WTC11 (cell line): ENCODE measurements at regions not wholly inside any gene's neighbourhood (a gene's known extent, or its start where the extent isn't known, plus 50 kb on each side); places are given as distances from the start of the nearest gene placed in this dataset.

ENCODE experiments used
- ATAC-seq: fragments of 200-7000 bp; cut with Tn5 transposase; 2 replicates; pipeline ENCODE4 v1.10.0; 2021; ENCODE audit warnings: mild to moderate bottlenecking, moderate library complexity
- CTCF ChIA-PET: fragments of 300-600 bp; sonication (Branson Sonifier 250); formaldehyde crosslinking; loops from one replicate; lab custom pipeline; 2021; ENCODE audit warnings: antibody characterized with exemption; lab: Charles Lee
- POLR2A ChIA-PET: fragments of 350-600 bp; sonication (Branson Sonifier 250); formaldehyde crosslinking; loops from one replicate; lab custom pipeline; 2021; ENCODE audit warnings: antibody characterized with exemption; lab: Charles Lee
- DNase-seq: peaks from one replicate; pipeline ENCODE4 v3.0.0; 2021; ENCODE audit warnings: low spot score
- H3K27ac Mint-ChIP-seq: 2 replicates; pipeline ENCODE4 v1.8.0; 2021; ENCODE audit warnings: mixed read lengths
- H3K27me3 Mint-ChIP-seq: 2 replicates; pipeline ENCODE4 v1.8.0; 2021; ENCODE audit warnings: low read depth, mild to moderate bottlenecking, moderate library complexity, mixed read lengths
- H3K36me3 Mint-ChIP-seq: 2 replicates; pipeline ENCODE4 v1.8.0; 2021; ENCODE audit warnings: mixed read lengths
- H3K4me1 Mint-ChIP-seq: 2 replicates; pipeline ENCODE4 v1.8.0; 2022; ENCODE audit warnings: mixed read lengths
- H3K4me3 Mint-ChIP-seq: 2 replicates; pipeline ENCODE4 v1.8.0; 2021; ENCODE audit warnings: mild to moderate bottlenecking, moderate library complexity, mixed read lengths
- H3K9me3 Mint-ChIP-seq: 2 replicates; pipeline ENCODE4 v1.8.0; 2021; ENCODE audit warnings: mixed read lengths
- CREM ChIP-seq: sonication (generic); formaldehyde crosslinking; IDR thresholded peaks from 2 replicates; pipeline ENCODE4 v1.8.1; 2022; ENCODE audit warnings: mild to moderate bottlenecking, missing genetic modification reagents, moderate library complexity
- ELF4 ChIP-seq: sonication (generic); formaldehyde crosslinking; IDR thresholded peaks from 2 replicates; pipeline ENCODE4 v1.8.1; 2022; ENCODE audit warnings: low read depth, mild to moderate bottlenecking, moderate library complexity, missing genetic modification reagents
- FOXK1 ChIP-seq: sonication (generic); formaldehyde crosslinking; IDR thresholded peaks from 2 replicates; pipeline ENCODE4 v1.8.0; 2022; ENCODE audit warnings: mild to moderate bottlenecking, moderate library complexity, missing genetic modification reagents
- GTF2I ChIP-seq: fragments of 250-450 bp; sonication (Bioruptor Pico); conservative IDR thresholded peaks from 2 replicates; pipeline ENCODE4 v1.4.0; 2021; ENCODE audit warnings: mild to moderate bottlenecking
- JAZF1 ChIP-seq: fragments of 250-450 bp; sonication (Bioruptor Pico); IDR thresholded peaks from 2 replicates; pipeline ENCODE4 v1.9.0; 2021; ENCODE audit warnings: moderate library complexity, mild to moderate bottlenecking, inconsistent platforms
- MXD4 ChIP-seq: fragments of 250-450 bp; sonication (Bioruptor Pico); IDR thresholded peaks from 2 replicates; pipeline ENCODE4 v1.8.0; 2021; ENCODE audit warnings: mild to moderate bottlenecking, moderate library complexity, borderline replicate concordance
- SMAD3 ChIP-seq: sonication (generic); formaldehyde crosslinking; IDR thresholded peaks from 2 replicates; pipeline ENCODE4 v1.8.0; 2022; ENCODE audit warnings: missing genetic modification reagents, mild to moderate bottlenecking, borderline replicate concordance
- SMAD4 ChIP-seq: sonication (generic); formaldehyde crosslinking; IDR thresholded peaks from 2 replicates; pipeline ENCODE4 v1.8.0; 2022; ENCODE audit warnings: mild to moderate bottlenecking, missing genetic modification reagents
- TCF7 ChIP-seq: sonication (generic); formaldehyde crosslinking; IDR thresholded peaks from 2 replicates; pipeline ENCODE4 v1.8.0; 2022; ENCODE audit warnings: mild to moderate bottlenecking, low read depth, missing genetic modification reagents, moderate library complexity
- ZNF317 ChIP-seq: sonication (generic); formaldehyde crosslinking; IDR thresholded peaks from 2 replicates; pipeline ENCODE4 v1.8.1; 2023; ENCODE audit warnings: low read depth, mild to moderate bottlenecking, moderate library complexity, missing genetic modification reagents, borderline replicate concordance
- ZNF423 ChIP-seq: fragments of 250-450 bp; sonication (Bioruptor Pico); IDR thresholded peaks from 2 replicates; pipeline ENCODE4 v2.1.2; 2022; ENCODE audit warnings: mild to moderate bottlenecking, moderate library complexity
- TF ChIP-seq, protein P1 (sequence below): sonication (generic); formaldehyde crosslinking; IDR thresholded peaks from 2 replicates; pipeline ENCODE4 v1.8.0; 2022; ENCODE audit warnings: mild to moderate bottlenecking, missing genetic modification reagents
- TF ChIP-seq, protein P2 (sequence below): sonication (generic); formaldehyde crosslinking; IDR thresholded peaks from 2 replicates; pipeline ENCODE4 v1.8.0; 2022; ENCODE audit warnings: mild to moderate bottlenecking, missing genetic modification reagents
- TF ChIP-seq, protein P3 (sequence below): sonication (generic); formaldehyde crosslinking; IDR thresholded peaks from 2 replicates; pipeline ENCODE4 v1.8.0; 2022; ENCODE audit warnings: mild to moderate bottlenecking, missing genetic modification reagents
- TF ChIP-seq, protein P4 (sequence below): fragments of 250-450 bp; sonication (Bioruptor Pico); IDR thresholded peaks from 2 replicates; pipeline ENCODE4 v2.1.2; 2022; ENCODE audit warnings: mild to moderate bottlenecking, moderate library complexity
- TF ChIP-seq, protein P5 (sequence below): fragments of 200-600 bp; IDR thresholded peaks from 2 replicates; pipeline ENCODE4 v1.8.0; 2022; ENCODE audit warnings: antibody characterized with exemption
- TF ChIP-seq, protein P6 (sequence below): fragments of 250-450 bp; sonication (Bioruptor Pico); IDR thresholded peaks from 2 replicates; pipeline ENCODE4 v1.9.0; 2021; ENCODE audit warnings: mild to moderate bottlenecking
- TF ChIP-seq, protein P7 (sequence below): sonication (generic); formaldehyde crosslinking; IDR thresholded peaks from 2 replicates; pipeline ENCODE4 v1.8.1; 2023; ENCODE audit warnings: mild to moderate bottlenecking, missing genetic modification reagents

DNA sequence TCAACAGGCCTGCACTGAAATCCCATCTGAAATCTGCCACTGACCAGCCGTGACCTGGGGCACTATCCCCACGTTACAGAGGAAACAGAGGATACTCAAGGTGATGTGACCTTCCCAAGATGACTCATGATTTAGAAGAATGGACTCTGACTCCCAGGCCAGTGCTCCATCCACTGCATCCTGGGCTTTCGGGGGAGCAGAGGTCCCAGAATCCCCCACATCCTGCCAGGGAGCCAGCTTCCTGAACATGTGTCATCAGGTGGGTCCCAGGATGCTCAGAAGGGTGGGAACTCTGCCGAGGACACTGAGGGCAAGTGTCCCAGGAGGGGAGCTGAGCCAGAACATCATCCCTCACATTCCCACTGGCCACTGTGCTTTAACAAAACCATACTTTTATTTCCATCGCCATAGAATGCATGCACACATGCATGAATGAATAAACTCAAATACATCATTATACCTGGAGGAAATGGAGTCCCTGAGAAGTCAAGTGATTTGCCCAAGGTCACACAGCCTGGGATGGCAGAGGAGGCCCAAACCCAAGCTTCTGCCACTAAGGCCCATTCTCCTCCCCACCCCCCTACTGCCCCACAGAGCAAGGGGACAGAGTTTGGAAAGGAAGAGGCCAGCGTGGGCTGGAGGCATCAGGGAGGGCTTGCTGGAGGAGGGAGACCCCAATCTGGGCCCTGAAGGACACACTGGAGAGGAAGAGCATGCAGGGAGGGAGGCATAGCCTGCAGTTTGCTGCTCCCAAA lies 189.4 kb downstream of the MATN1 start:
- CTCF ChIA-PET: interaction anchor here (0.8 to 1.1 kb wide), 3 partner anchors 25 to 163 kb away, joined by 3 to 4 read pairs (median 3); no protein-coding TSS in a partner anchor
- POLR2A ChIA-PET: no interaction called here

More for the DNA sequence above, 189.4 kb downstream of the MATN1 start:
- Mint-ChIP-seq H3K4me3 (no peak overlapping the region), H3K27me3 (no peaks in the 10 kb centered on the region; the same call in 1 of the 2 replicates), H3K27ac (no peak overlapping the region), H3K9me3 (0 out of 2 replicates have a peak, but pooled peaks cover 3% of the 10 kb centered on the region), H3K4me1 (0 out of 2 replicates have a peak, but pooled peaks cover 4% of the 10 kb centered on the region), H3K36me3 (no peaks in the 10 kb centered on the region)
- TF ChIP-seq ZNF423 (CRISPR knock-in tag) (no peak), ZNF317 (CRISPR knock-in tag) (no peak), GTF2I (no peak), FOXK1 (no peak), SMAD4 (CRISPR knock-in tag) (no peak), JAZF1 (CRISPR knock-in tag) (no peak), ELF4 (CRISPR knock-in tag) (no peak), SMAD3 (CRISPR knock-in tag) (no peak), MXD4 (CRISPR knock-in tag) (no peak), TCF7 (no peak), CREM (no peak)
- TF ChIP-seq, protein P1, sequence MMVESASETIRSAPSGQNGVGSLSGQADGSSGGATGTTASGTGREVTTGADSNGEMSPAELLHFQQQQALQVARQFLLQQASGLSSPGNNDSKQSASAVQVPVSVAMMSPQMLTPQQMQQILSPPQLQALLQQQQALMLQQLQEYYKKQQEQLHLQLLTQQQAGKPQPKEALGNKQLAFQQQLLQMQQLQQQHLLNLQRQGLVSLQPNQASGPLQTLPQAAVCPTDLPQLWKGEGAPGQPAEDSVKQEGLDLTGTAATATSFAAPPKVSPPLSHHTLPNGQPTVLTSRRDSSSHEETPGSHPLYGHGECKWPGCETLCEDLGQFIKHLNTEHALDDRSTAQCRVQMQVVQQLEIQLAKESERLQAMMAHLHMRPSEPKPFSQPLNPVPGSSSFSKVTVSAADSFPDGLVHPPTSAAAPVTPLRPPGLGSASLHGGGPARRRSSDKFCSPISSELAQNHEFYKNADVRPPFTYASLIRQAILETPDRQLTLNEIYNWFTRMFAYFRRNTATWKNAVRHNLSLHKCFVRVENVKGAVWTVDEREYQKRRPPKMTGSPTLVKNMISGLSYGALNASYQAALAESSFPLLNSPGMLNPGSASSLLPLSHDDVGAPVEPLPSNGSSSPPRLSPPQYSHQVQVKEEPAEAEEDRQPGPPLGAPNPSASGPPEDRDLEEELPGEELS (CRISPR knock-in tag): no peak
- TF ChIP-seq, protein P2, sequence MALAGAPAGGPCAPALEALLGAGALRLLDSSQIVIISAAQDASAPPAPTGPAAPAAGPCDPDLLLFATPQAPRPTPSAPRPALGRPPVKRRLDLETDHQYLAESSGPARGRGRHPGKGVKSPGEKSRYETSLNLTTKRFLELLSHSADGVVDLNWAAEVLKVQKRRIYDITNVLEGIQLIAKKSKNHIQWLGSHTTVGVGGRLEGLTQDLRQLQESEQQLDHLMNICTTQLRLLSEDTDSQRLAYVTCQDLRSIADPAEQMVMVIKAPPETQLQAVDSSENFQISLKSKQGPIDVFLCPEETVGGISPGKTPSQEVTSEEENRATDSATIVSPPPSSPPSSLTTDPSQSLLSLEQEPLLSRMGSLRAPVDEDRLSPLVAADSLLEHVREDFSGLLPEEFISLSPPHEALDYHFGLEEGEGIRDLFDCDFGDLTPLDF (CRISPR knock-in tag): no peak
- TF ChIP-seq, protein P3, sequence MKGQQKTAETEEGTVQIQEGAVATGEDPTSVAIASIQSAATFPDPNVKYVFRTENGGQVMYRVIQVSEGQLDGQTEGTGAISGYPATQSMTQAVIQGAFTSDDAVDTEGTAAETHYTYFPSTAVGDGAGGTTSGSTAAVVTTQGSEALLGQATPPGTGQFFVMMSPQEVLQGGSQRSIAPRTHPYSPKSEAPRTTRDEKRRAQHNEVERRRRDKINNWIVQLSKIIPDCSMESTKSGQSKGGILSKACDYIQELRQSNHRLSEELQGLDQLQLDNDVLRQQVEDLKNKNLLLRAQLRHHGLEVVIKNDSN (CRISPR knock-in tag): no peak
- TF ChIP-seq, protein P4, sequence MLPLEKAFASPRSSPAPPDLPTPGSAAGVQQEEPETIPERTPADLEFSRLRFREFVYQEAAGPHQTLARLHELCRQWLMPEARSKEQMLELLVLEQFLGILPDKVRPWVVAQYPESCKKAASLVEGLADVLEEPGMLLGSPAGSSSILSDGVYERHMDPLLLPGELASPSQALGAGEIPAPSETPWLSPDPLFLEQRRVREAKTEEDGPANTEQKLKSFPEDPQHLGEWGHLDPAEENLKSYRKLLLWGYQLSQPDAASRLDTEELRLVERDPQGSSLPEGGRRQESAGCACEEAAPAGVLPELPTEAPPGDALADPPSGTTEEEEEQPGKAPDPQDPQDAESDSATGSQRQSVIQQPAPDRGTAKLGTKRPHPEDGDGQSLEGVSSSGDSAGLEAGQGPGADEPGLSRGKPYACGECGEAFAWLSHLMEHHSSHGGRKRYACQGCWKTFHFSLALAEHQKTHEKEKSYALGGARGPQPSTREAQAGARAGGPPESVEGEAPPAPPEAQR: no peak
- TF ChIP-seq, protein P5, sequence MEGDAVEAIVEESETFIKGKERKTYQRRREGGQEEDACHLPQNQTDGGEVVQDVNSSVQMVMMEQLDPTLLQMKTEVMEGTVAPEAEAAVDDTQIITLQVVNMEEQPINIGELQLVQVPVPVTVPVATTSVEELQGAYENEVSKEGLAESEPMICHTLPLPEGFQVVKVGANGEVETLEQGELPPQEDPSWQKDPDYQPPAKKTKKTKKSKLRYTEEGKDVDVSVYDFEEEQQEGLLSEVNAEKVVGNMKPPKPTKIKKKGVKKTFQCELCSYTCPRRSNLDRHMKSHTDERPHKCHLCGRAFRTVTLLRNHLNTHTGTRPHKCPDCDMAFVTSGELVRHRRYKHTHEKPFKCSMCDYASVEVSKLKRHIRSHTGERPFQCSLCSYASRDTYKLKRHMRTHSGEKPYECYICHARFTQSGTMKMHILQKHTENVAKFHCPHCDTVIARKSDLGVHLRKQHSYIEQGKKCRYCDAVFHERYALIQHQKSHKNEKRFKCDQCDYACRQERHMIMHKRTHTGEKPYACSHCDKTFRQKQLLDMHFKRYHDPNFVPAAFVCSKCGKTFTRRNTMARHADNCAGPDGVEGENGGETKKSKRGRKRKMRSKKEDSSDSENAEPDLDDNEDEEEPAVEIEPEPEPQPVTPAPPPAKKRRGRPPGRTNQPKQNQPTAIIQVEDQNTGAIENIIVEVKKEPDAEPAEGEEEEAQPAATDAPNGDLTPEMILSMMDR: no peak
- TF ChIP-seq, protein P6, sequence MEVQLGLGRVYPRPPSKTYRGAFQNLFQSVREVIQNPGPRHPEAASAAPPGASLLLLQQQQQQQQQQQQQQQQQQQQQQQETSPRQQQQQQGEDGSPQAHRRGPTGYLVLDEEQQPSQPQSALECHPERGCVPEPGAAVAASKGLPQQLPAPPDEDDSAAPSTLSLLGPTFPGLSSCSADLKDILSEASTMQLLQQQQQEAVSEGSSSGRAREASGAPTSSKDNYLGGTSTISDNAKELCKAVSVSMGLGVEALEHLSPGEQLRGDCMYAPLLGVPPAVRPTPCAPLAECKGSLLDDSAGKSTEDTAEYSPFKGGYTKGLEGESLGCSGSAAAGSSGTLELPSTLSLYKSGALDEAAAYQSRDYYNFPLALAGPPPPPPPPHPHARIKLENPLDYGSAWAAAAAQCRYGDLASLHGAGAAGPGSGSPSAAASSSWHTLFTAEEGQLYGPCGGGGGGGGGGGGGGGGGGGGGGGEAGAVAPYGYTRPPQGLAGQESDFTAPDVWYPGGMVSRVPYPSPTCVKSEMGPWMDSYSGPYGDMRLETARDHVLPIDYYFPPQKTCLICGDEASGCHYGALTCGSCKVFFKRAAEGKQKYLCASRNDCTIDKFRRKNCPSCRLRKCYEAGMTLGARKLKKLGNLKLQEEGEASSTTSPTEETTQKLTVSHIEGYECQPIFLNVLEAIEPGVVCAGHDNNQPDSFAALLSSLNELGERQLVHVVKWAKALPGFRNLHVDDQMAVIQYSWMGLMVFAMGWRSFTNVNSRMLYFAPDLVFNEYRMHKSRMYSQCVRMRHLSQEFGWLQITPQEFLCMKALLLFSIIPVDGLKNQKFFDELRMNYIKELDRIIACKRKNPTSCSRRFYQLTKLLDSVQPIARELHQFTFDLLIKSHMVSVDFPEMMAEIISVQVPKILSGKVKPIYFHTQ (CRISPR knock-in tag): no peak
- TF ChIP-seq, protein P7, sequence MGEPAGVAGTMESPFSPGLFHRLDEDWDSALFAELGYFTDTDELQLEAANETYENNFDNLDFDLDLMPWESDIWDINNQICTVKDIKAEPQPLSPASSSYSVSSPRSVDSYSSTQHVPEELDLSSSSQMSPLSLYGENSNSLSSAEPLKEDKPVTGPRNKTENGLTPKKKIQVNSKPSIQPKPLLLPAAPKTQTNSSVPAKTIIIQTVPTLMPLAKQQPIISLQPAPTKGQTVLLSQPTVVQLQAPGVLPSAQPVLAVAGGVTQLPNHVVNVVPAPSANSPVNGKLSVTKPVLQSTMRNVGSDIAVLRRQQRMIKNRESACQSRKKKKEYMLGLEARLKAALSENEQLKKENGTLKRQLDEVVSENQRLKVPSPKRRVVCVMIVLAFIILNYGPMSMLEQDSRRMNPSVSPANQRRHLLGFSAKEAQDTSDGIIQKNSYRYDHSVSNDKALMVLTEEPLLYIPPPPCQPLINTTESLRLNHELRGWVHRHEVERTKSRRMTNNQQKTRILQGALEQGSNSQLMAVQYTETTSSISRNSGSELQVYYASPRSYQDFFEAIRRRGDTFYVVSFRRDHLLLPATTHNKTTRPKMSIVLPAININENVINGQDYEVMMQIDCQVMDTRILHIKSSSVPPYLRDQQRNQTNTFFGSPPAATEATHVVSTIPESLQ (CRISPR knock-in tag): no peak
- ATAC-seq (no peak), DNase-seq (no peak)
